ACC112 (cell line): ENCODE measurements at regions not wholly inside any gene's neighbourhood (a gene's known extent, or its start where the extent isn't known, plus 50 kb on each side); places are given as distances from the start of the nearest gene placed in this dataset.

Experiments
- H2AFZ ChIP-seq: fragments of 200-600 bp; sonication (generic); one replicate; pipeline ENCODE4 v1.6.0; 2017; ENCODE audit warnings: antibody characterized with exemption, low read length; ENCODE audit not compliant: unreplicated experiment
- H3K27ac ChIP-seq: fragments of 200-600 bp; sonication (generic); 2 replicates; pipeline ENCODE4 v1.5.1; 2014; ENCODE audit warnings: low read depth, mild to moderate bottlenecking, antibody characterized with exemption, low read length, moderate library complexity
- H3K27me3 ChIP-seq: fragments of 200-600 bp; sonication (generic); 2 replicates; pipeline ENCODE4 v1.6.1; 2014; ENCODE audit warnings: mild to moderate bottlenecking, antibody characterized with exemption, low read length, moderate library complexity, mixed read lengths; ENCODE audit not compliant: insufficient read depth
- H3K36me3 ChIP-seq: fragments of 200-600 bp; sonication (generic); 2 replicates; pipeline ENCODE4 v1.6.1; 2016; ENCODE audit warnings: mild to moderate bottlenecking, antibody characterized with exemption, low read length, moderate library complexity, mixed read lengths; ENCODE audit not compliant: insufficient read depth
- H3K4me1 ChIP-seq: fragments of 200-600 bp; sonication (generic); one replicate; pipeline ENCODE4 v1.6.1; 2016; ENCODE audit warnings: low read length, mixed read lengths; ENCODE audit not compliant: insufficient read depth, unreplicated experiment, control insufficient read depth
- H3K4me3 ChIP-seq: fragments of 200-600 bp; sonication (generic); 2 replicates; pipeline ENCODE4 v1.5.1; 2014; ENCODE audit warnings: mild to moderate bottlenecking, low read depth, low read length
- H3K79me2 ChIP-seq: fragments of 200-600 bp; sonication (generic); one replicate; pipeline ENCODE4 v1.6.0; 2016; ENCODE audit warnings: low read length; ENCODE audit not compliant: control insufficient read depth, unreplicated experiment, insufficient read depth

GRCh38 chr13:106140476-106140875, 395.0 kb downstream of the EFNB2 start:
- Histone ChIP-seq H3K79me2 (no peaks in the 10 kb centered on the region), H3K36me3 (no peaks in the 10 kb centered on the region), H2AFZ (no peak overlapping the region), H3K4me1 (peaks cover 33% of the 10 kb centered on the region), H3K27ac (no peak overlapping the region), H3K4me3 (no peak overlapping the region), H3K27me3 (no peaks in the 10 kb centered on the region)

- peaks cover 33% of the 10 kb centered on the region for H3K4me1 ChIP-seq
- no peaks in the 10 kb centered on the region for H3K36me3 ChIP-seq
- H3K4me3 ChIP-seq: no peak overlapping the region
- no peak overlapping the region for H2AFZ ChIP-seq
- no peaks in the 10 kb centered on the region for H3K27me3 ChIP-seq
- no peaks in the 10 kb centered on the region for H3K79me2 ChIP-seq
- H3K27ac ChIP-seq: peak overlapping the region; percentile 50
Measured at GRCh38 chr13:106139942-106140341, 395.5 kb downstream of the EFNB2 start.

GRCh38 chr13:106139377-106139776, 396.1 kb downstream of the EFNB2 start:
- H3K36me3 ChIP-seq: no peaks in the 10 kb centered on the region; the same call in 1 of the 2 replicates
- H3K4me3 ChIP-seq: no peak overlapping the region
- no peaks in the 10 kb centered on the region for H3K79me2 ChIP-seq
- H3K27ac ChIP-seq: peak overlapping the region; percentile 50
- H3K27me3 ChIP-seq: no peaks in the 10 kb centered on the region
- H3K4me1 ChIP-seq: peaks cover 29% of the 10 kb centered on the region
- H2AFZ ChIP-seq: peak overlapping the region; percentile 59

- H2AFZ ChIP-seq: no peak overlapping the region
- no peaks in the 10 kb centered on the region for H3K79me2 ChIP-seq
- no peak overlapping the region for H3K27ac ChIP-seq
- H3K4me3 ChIP-seq: no peak overlapping the region
- H3K36me3 ChIP-seq: no peaks in the 10 kb centered on the region; the same call in 1 of the 2 replicates
- H3K4me1 ChIP-seq: peaks cover 23% of the 10 kb centered on the region
- no peaks in the 10 kb centered on the region for H3K27me3 ChIP-seq
Measured at GRCh38 chr13:106138620-106139019, 396.8 kb downstream of the EFNB2 start.

- no peak overlapping the region for H2AFZ ChIP-seq
- no peaks in the 10 kb centered on the region; the same call in 1 of the 2 replicates for H3K36me3 ChIP-seq
- peaks cover 20% of the 10 kb centered on the region for H3K4me1 ChIP-seq
- no peak overlapping the region; the same call in 1 of the 2 replicates for H3K4me3 ChIP-seq
- no peaks in the 10 kb centered on the region for H3K27me3 ChIP-seq
- H3K79me2 ChIP-seq: no peaks in the 10 kb centered on the region
- H3K27ac ChIP-seq: peak overlapping the region; percentile 29
Measured at GRCh38 chr13:106133025-106133424, 402.4 kb downstream of the EFNB2 start.

GRCh38 chr13:106132216-106132615, 403.2 kb downstream of the EFNB2 start:
- Histone ChIP-seq H3K4me1 (peaks cover 20% of the 10 kb centered on the region), H3K36me3 (no peaks in the 10 kb centered on the region; the same call in 1 of the 2 replicates), H3K27me3 (no peaks in the 10 kb centered on the region), H3K4me3 (no peak overlapping the region), H2AFZ (no peak overlapping the region), H3K79me2 (no peaks in the 10 kb centered on the region), H3K27ac (peak overlapping the region; percentile 38)

GRCh38 chr13:106129993-106130392, 405.5 kb downstream of the EFNB2 start:
- no peak overlapping the region for H2AFZ ChIP-seq
- peaks cover 20% of the 10 kb centered on the region for H3K4me1 ChIP-seq
- H3K27ac ChIP-seq: no peak overlapping the region
- no peaks in the 10 kb centered on the region; the same call in 1 of the 2 replicates for H3K36me3 ChIP-seq
- no peak overlapping the region for H3K4me3 ChIP-seq
- no peaks in the 10 kb centered on the region for H3K27me3 ChIP-seq
- no peaks in the 10 kb centered on the region for H3K79me2 ChIP-seq

GRCh38 chr13:106129273-106129672, 406.2 kb downstream of the EFNB2 start:
- no peak overlapping the region for H3K4me3 ChIP-seq
- no peak overlapping the region for H3K27ac ChIP-seq
- no peaks in the 10 kb centered on the region for H3K79me2 ChIP-seq
- no peaks in the 10 kb centered on the region for H3K36me3 ChIP-seq
- no peak overlapping the region for H2AFZ ChIP-seq
- H3K4me1 ChIP-seq: peaks cover 20% of the 10 kb centered on the region
- no peaks in the 10 kb centered on the region for H3K27me3 ChIP-seq

GRCh38 chr13:106122234-106122633, 413.2 kb downstream of the EFNB2 start:
- no peaks in the 10 kb centered on the region for H3K27me3 ChIP-seq
- no peak overlapping the region for H3K27ac ChIP-seq
- H3K36me3 ChIP-seq: no peaks in the 10 kb centered on the region
- peaks cover 7% of the 10 kb centered on the region for H3K4me1 ChIP-seq
- no peaks in the 10 kb centered on the region for H3K79me2 ChIP-seq
- H2AFZ ChIP-seq: no peak overlapping the region
- no peak overlapping the region for H3K4me3 ChIP-seq

- Histone ChIP-seq H3K79me2 (no peaks in the 10 kb centered on the region), H3K27ac (no peak overlapping the region), H3K36me3 (no peaks in the 10 kb centered on the region), H3K27me3 (no peaks in the 10 kb centered on the region), H3K4me1 (peaks cover 7% of the 10 kb centered on the region), H2AFZ (no peak overlapping the region), H3K4me3 (no peak overlapping the region)
Measured at GRCh38 chr13:106121173-106121754, 414.2 kb downstream of the EFNB2 start.

GRCh38 chr13:106118996-106119395, 416.5 kb downstream of the EFNB2 start:
- Histone ChIP-seq H3K36me3 (no peaks in the 10 kb centered on the region), H3K4me3 (no peak overlapping the region), H3K4me1 (peaks cover 7% of the 10 kb centered on the region), H2AFZ (no peak overlapping the region), H3K27ac (no peak overlapping the region), H3K27me3 (no peaks in the 10 kb centered on the region), H3K79me2 (no peaks in the 10 kb centered on the region)
